Upper lobe of right lung (tissue), 1 donor: ENCODE measurements at regions not wholly inside any gene's neighbourhood (a gene's known extent, or its start where the extent isn't known, plus 50 kb on each side); places are given as distances from the start of the nearest gene placed in this dataset.

Experiments used
- ATAC-seq: fragments of 200-7000 bp; cut with Tn5 transposase; one replicate; pipeline ENCODE4 v1.9.1; 2020; ENCODE audit warnings: mild to moderate bottlenecking, moderate library complexity
- DNase-seq: peaks from one replicate; pipeline ENCODE4 v3.0.0-alpha.2; 2020
- H3K27ac ChIP-seq: fragments of 200-600 bp; one replicate; pipeline ENCODE4 v1.8.0; 2022
- H3K27me3 ChIP-seq: fragments of 200-600 bp; one replicate; pipeline ENCODE4 v1.8.0; 2022; ENCODE audit warnings: mild to moderate bottlenecking
- H3K36me3 ChIP-seq: fragments of 200-600 bp; one replicate; pipeline ENCODE4 v1.8.0; 2022
- H3K4me1 ChIP-seq: fragments of 200-600 bp; one replicate; pipeline ENCODE4 v1.8.0; 2022
- H3K4me3 ChIP-seq: fragments of 200-600 bp; one replicate; pipeline ENCODE4 v1.8.0; 2022; ENCODE audit warnings: mild to moderate bottlenecking
- H3K9me3 ChIP-seq: fragments of 200-600 bp; one replicate; pipeline ENCODE4 v1.8.0; 2022
- CTCF ChIP-seq: fragments of 200-600 bp; IDR thresholded peaks from one replicate; pipeline ENCODE4 v1.8.0; 2022; ENCODE audit warnings: antibody characterized with exemption
- intact Hi-C: fragments of 100-400 bp; cut with DNase I; formaldehyde crosslinking; loops from one replicate; pipeline ENCODE4 v1.11.0; 2022
- donor health status: DM: no; HTN: yes; CAD: no; lungs with severe emphysema.

- Histone ChIP-seq H3K27ac (no peak overlapping the region), H3K27me3 (no peaks in the 10 kb centered on the region), H3K36me3 (no peaks in the 10 kb centered on the region), H3K4me1 (no peaks in the 10 kb centered on the region), H3K9me3 (no peaks in the 10 kb centered on the region), H3K4me3 (no peak overlapping the region)
- ATAC-seq, result no peak
- intact Hi-C loops, result no loop called here
- no peak for TF ChIP-seq CTCF
- no peak for DNase-seq
Observed at GRCh38 chr2:184030989-184031388, 567.3 kb upstream of the ZNF804A start.

- intact Hi-C loops, result no loop called here
- Histone ChIP-seq H3K9me3 (no peaks in the 10 kb centered on the region), H3K36me3 (no peaks in the 10 kb centered on the region), H3K4me3 (no peak overlapping the region), H3K27me3 (no peaks in the 10 kb centered on the region), H3K27ac (no peak overlapping the region), H3K4me1 (no peaks in the 10 kb centered on the region)
- TF ChIP-seq CTCF, result no peak
- ATAC-seq (no peak), DNase-seq (no peak)
Observed at GRCh38 chr2:184031402-184032147, 566.8 kb upstream of the ZNF804A start.

GRCh38 chr2:184032983-184033382, 565.3 kb upstream of the ZNF804A start:
- Histone ChIP-seq H3K36me3 (no peaks in the 10 kb centered on the region), H3K4me1 (no peaks in the 10 kb centered on the region), H3K9me3 (no peaks in the 10 kb centered on the region), H3K27ac (no peak overlapping the region), H3K27me3 (no peaks in the 10 kb centered on the region), H3K4me3 (no peak overlapping the region)
- intact Hi-C loops, result no loop called here
- ATAC-seq (no peak), DNase-seq (no peak)
- no peak for TF ChIP-seq CTCF

- TF ChIP-seq CTCF, result no peak
- no peak for ATAC-seq
- intact Hi-C loops, result no loop called here
Observed at GRCh38 chr2:184037273-184037672, 561.1 kb upstream of the ZNF804A start.

DNA sequence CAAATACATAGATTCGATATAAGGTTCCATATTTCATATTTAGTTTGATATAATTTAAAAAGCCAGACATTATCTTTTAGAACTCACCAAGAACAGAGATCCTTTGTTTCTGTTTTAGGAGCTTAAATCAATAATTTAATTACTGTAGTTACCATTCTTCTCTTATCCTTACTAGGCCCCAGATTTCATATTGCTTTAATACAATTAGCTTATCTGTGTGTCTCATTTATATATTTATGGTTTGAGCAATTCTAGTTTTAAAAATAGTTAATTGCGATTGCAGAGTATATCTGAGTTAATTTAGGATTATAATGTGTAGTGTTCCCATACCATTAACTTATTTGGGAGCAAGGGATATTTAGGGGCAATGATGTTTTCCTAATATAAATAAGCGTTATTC, 558.8 kb upstream of the ZNF804A start:
- ATAC-seq (no peak), DNase-seq (no peak)
- Histone ChIP-seq H3K4me3 (no peak overlapping the region), H3K9me3 (no peaks in the 10 kb centered on the region), H3K27ac (no peak overlapping the region), H3K27me3 (no peaks in the 10 kb centered on the region), H3K4me1 (no peaks in the 10 kb centered on the region), H3K36me3 (no peaks in the 10 kb centered on the region)
- intact Hi-C loops, result no loop called here
- no peak for TF ChIP-seq CTCF

More at GRCh38 chr2:184037273-184037672, 561.1 kb upstream of the ZNF804A start:
- H3K4me3 ChIP-seq, result no peak overlapping the region
- H3K27ac ChIP-seq, result no peak overlapping the region
- H3K36me3 ChIP-seq, result no peaks in the 10 kb centered on the region
- H3K4me1 ChIP-seq, result no peaks in the 10 kb centered on the region
- H3K9me3 ChIP-seq, result no peaks in the 10 kb centered on the region
- DNase-seq, result no peak
- H3K27me3 ChIP-seq, result no peaks in the 10 kb centered on the region

GRCh38 chr2:184040230-184040629, 558.1 kb upstream of the ZNF804A start:
- intact Hi-C loops, result no loop called here
- no peaks in the 10 kb centered on the region for H3K36me3 ChIP-seq
- no peaks in the 10 kb centered on the region for H3K9me3 ChIP-seq
- no peak for TF ChIP-seq CTCF
- ATAC-seq (no peak), DNase-seq (no peak)
- no peak overlapping the region for H3K27ac ChIP-seq
- no peak overlapping the region for H3K4me3 ChIP-seq
- no peaks in the 10 kb centered on the region for H3K4me1 ChIP-seq
- no peaks in the 10 kb centered on the region for H3K27me3 ChIP-seq
